ENCODE measurements at regions not wholly inside any gene's neighbourhood (a gene's known extent, or its start where the extent isn't known, plus 50 kb on each side); places are given as distances from the start of the nearest gene placed in this dataset.

DNA sequence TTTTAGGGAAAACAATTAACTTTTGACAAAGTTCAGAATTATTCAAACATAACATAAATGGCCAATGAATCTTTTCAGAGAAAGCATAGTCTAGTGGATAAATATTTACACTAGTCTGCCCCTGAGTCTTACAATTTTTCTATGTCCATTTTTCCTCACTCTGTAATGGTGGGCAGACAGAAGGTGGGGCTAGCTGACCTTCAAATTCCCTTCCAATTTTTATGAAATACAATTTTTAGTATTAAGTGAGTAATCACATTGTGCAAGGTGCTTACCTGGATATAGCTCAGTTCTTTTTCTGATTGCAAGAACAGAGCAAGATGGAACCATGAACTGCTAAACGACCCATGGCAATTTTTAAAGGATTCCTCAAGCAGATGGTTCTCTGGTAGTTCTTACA, 441.7 kb upstream of the NR2F2 start:
- no peak overlapping the region for H2AFZ ChIP-seq (ENCODE audit: low read depth)
- H3K4me3 ChIP-seq (ENCODE audit: low read depth in 2 of 2, low read length in 1 of 2): no peak overlapping the region
- no peaks in the 10 kb centered on the region for H3F3A ChIP-seq (replicated peaks; ENCODE audit: insufficient read depth)
- no peaks in the 10 kb centered on the region for H3K79me2 ChIP-seq (ENCODE audit: insufficient read depth)
- no peaks in the 10 kb centered on the region for H3K27me3 ChIP-seq (ENCODE audit: insufficient read depth)
- H4K20me1 ChIP-seq (ENCODE audit: insufficient read depth): no peaks in the 10 kb centered on the region
- H3K4me1 ChIP-seq (ENCODE audit: control insufficient read depth in 1 of 2, insufficient read depth in 2 of 2, low read depth in 1 of 2, low read length in 1 of 2): no peaks in the 10 kb centered on the region
- WGBS (ENCODE audit: low lambda C conversion rate): 5% methylated on average over 1 of the region's 1 CpG
- no peaks in the 10 kb centered on the region for H3K36me3 ChIP-seq (replicated peaks in 1 of 2; ENCODE audit: control insufficient read depth in 1 of 2, insufficient read depth in 2 of 2, low read length in 1 of 2)
- H3K9me3 ChIP-seq: no peaks in the 10 kb centered on the region; the same call in 1 of the 2 replicates
- DNase-seq: no peak
- H3K4me2 ChIP-seq: no peak overlapping the region
- CTCF ChIA-PET: no interaction called here
- H3K27ac ChIP-seq (ENCODE audit: low read depth in 2 of 2, low read length in 1 of 2): no peak overlapping the region
- H3K9me2 ChIP-seq: 0 out of 2 replicates have a peak, but pooled peaks cover 2% of the 10 kb centered on the region
- POLR2A ChIA-PET: no interaction called here
- TF ChIP-seq REST (IDR thresholded peaks at IDR 0.05; ENCODE audit: low read depth, low read length) (no peak), RAD21 (IDR thresholded peaks at IDR 0.05; ENCODE audit: low read length) (no peak), SIN3A (IDR thresholded peaks at IDR 0.05; ENCODE audit: borderline replicate concordance, low read depth, low read length) (no peak), YY1 (IDR thresholded peaks at IDR 0.05; ENCODE audit: low read depth) (no peak), FOXM1 (IDR thresholded peaks at IDR 0.05; ENCODE audit: low read depth) (no peak), RCOR1 (IDR thresholded peaks at IDR 0.05; ENCODE audit: low read length) (no peak), NFIC (IDR thresholded peaks at IDR 0.05; ENCODE audit: borderline replicate concordance) (no peak), USF1 (IDR thresholded peaks at IDR 0.05; ENCODE audit: borderline replicate concordance, low read depth) (no peak), MEF2A (IDR thresholded peaks at IDR 0.05; ENCODE audit: borderline replicate concordance, low read depth) (no peak), ELF1 (IDR thresholded peaks at IDR 0.05) (no peak), POLR2AphosphoS5 (IDR thresholded peaks at IDR 0.05; ENCODE audit: low read depth, low read length) (no peak), GABPA (IDR thresholded peaks at IDR 0.05; ENCODE audit: low read depth) (no peak), SMC3 (IDR thresholded peaks at IDR 0.05; ENCODE audit: low read depth, low read length) (no peak)
- TF ChIP-seq, protein P1, sequence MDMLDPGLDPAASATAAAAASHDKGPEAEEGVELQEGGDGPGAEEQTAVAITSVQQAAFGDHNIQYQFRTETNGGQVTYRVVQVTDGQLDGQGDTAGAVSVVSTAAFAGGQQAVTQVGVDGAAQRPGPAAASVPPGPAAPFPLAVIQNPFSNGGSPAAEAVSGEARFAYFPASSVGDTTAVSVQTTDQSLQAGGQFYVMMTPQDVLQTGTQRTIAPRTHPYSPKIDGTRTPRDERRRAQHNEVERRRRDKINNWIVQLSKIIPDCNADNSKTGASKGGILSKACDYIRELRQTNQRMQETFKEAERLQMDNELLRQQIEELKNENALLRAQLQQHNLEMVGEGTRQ (IDR thresholded peaks at IDR 0.05; ENCODE audit: borderline replicate concordance, low read depth, low read length): no peak
- no peak overlapping the region for H3K9ac ChIP-seq
